Lung (tissue), 12 donors: ENCODE measurements at regions not wholly inside any gene's neighbourhood (a gene's known extent, or its start where the extent isn't known, plus 50 kb on each side); places are given as distances from the start of the nearest gene placed in this dataset. TPM values are rescaled to one million over a fixed set of nuclear protein-coding genes. Genes with fewer than 3 reads are reported as not detected.
"Not testable (repeated sequence)": the region's sequence is repeated elsewhere in the genome, so short reads cannot be mapped to it uniquely, and the experiment has no call there.

ENCODE experiments used
- ATAC-seq: fragments of 200-7000 bp; cut with Tn5 transposase; one replicate; pipeline ENCODE4 v1.9.1; 2020; ENCODE audit warnings: moderate number of reproducible peaks; ENCODE audit not compliant: insufficient read depth, low FRiP score
- DNase-seq, 3 donors: peaks; one replicate each; pipeline ENCODE4 v3.0.0-alpha.2; 2013 to 2017
- H3K27ac ChIP-seq, 2 donors: one replicate each; pipeline ENCODE4 v1.5.1; 2013; ENCODE audit warnings: mild to moderate bottlenecking in 2 of 2, moderate library complexity in 2 of 2, control low read depth in 1 of 2, inconsistent platforms in 1 of 2, low read depth in 1 of 2, low read length in 1 of 2
- H3K27me3 ChIP-seq, 3 donors: one replicate each; pipeline ENCODE4 v1.5.1; 2013; ENCODE audit warnings: low read length in 2 of 3; ENCODE audit not compliant: control insufficient read depth in 3 of 3, insufficient read depth in 3 of 3
- H3K36me3 ChIP-seq, 4 donors: one replicate each; pipeline ENCODE4 v1.5.1; 2013; ENCODE audit warnings: low read length in 4 of 4, mild to moderate bottlenecking in 1 of 4, moderate library complexity in 1 of 4; ENCODE audit not compliant: control insufficient read depth in 4 of 4, insufficient read depth in 4 of 4
- H3K4me1 ChIP-seq, 5 donors: one replicate each; pipeline ENCODE4 v1.5.1; 2013; ENCODE audit warnings: low read length in 5 of 5, mild to moderate bottlenecking in 2 of 5, moderate library complexity in 1 of 5; ENCODE audit not compliant: control insufficient read depth in 5 of 5, insufficient read depth in 5 of 5
- H3K4me3 ChIP-seq: one replicate; pipeline ENCODE4 v1.5.1; 2013; ENCODE audit warnings: mild to moderate bottlenecking, control low read depth, moderate library complexity
- H3K9ac ChIP-seq, 2 donors: one replicate each; pipeline ENCODE4 v1.5.1; 2013; ENCODE audit warnings: low read length in 2 of 2, control low read depth in 1 of 2; ENCODE audit not compliant: insufficient read depth in 1 of 2
- H3K9me3 ChIP-seq, 4 donors: one replicate each; pipeline ENCODE4 v1.5.1; 2013; ENCODE audit warnings: low read length in 3 of 4, mild to moderate bottlenecking in 1 of 4, moderate library complexity in 1 of 4; ENCODE audit not compliant: control insufficient read depth in 4 of 4, insufficient read depth in 3 of 4
- CTCF ChIP-seq: IDR thresholded peaks from 2 replicates; pipeline ENCODE4 v1.5.1; 2012; ENCODE audit warnings: mild to moderate bottlenecking; ENCODE audit errors: control extremely low read depth, extremely low read depth
- WGBS, 2 donors: extraction: QIAGEN DNeasy Blood & Tissue Kit; methylation state at CpG; one replicate each; pipeline ENCODE4 v1.1.7; 2013; 5-methylcytosine and 5-hydroxymethylcytosine counted together
- small RNA-seq: library from RNA; depleted of rRNA; stranded (forward); fragments of <200 nt; gene quantifications from one replicate; pipeline ENCODE3, GENCODE V24; 2014; ENCODE audit warnings: low replicate concordance
- donor health status: control.
- donor health status: control.
- donor health status: Bipolar disorder and iron deficiency.
- donor health status: healthy.
- donor health status: DM: yes; HTN: yes; CAD: no.

- DNase-seq (no peak), ATAC-seq (no peak)
- Histone ChIP-seq H3K27me3 (peaks cover 0 to 5% (median 2%) of the 10 kb centered on the region in 3 donors), H3K27ac (no peak overlapping the region), H3K4me1 (peaks cover 0 to 4% (median 0%) of the 10 kb centered on the region in 5 donors), H3K9ac (no peak overlapping the region), H3K4me3 (no peak overlapping the region), H3K36me3 (no peaks in the 10 kb centered on the region), H3K9me3 (peaks cover 0 to 1% (median 0%) of the 10 kb centered on the region in 4 donors)
- TF ChIP-seq CTCF, result no peak
- WGBS, 2 donors, result 48 to 62% methylated on average over 2 of the region's 2 CpGs
These were observed 58.7 kb upstream of the SULF2 start for GRCh38 chr20:47843886-47844567.

- not testable (repeated sequence) for H3K27me3 ChIP-seq, H3K9ac ChIP-seq, ATAC-seq, DNase-seq, H3K4me1 ChIP-seq, H3K4me3 ChIP-seq, H3K27ac ChIP-seq, H3K9me3 ChIP-seq, H3K36me3 ChIP-seq
- WGBS, 2 donors, result 74 to 84% methylated on average over 11 of the region's 11 CpGs
These were observed 57.7 kb upstream of the SULF2 start for GRCh38 chr20:47842950-47843349.

- H3K36me3 ChIP-seq, H3K27me3 ChIP-seq, ATAC-seq, H3K9me3 ChIP-seq, H3K4me1 ChIP-seq, H3K4me3 ChIP-seq, H3K27ac ChIP-seq, H3K9ac ChIP-seq: not testable (repeated sequence)
- peak in 2 of 3 donors; percentile 19 to 33 for DNase-seq
- WGBS, 2 donors, result 71 to 78% methylated on average over 12 of the region's 12 CpGs
These were observed 56.7 kb upstream of the SULF2 start for GRCh38 chr20:47842004-47842403.

- ATAC-seq, result not testable (repeated sequence)
- 83 to 86% methylated on average over 6 to 7 of the region's 11 CpGs for WGBS, 2 donors
These were observed 51.1 kb upstream of the SULF2 start for GRCh38 chr20:47836256-47836817.

More at GRCh38 chr20:47836256-47836817, 51.1 kb upstream of the SULF2 start:
- not testable (repeated sequence) for H3K27ac ChIP-seq, H3K9me3 ChIP-seq, DNase-seq, H3K4me3 ChIP-seq, H3K27me3 ChIP-seq, H3K9ac ChIP-seq, H3K4me1 ChIP-seq, H3K36me3 ChIP-seq

Small RNAs in the stretch of these regions (small RNA-seq; reads per million reads assigned to genes)
- not detected for gene RNA5SP486
- gene RNU7-144P, result not detected
- gene RNU7-92P, result not detected
